HCT116 (cell line): ENCODE measurements at regions not wholly inside any gene's neighbourhood (a gene's known extent, or its start where the extent isn't known, plus 50 kb on each side); places are given as distances from the start of the nearest gene placed in this dataset.

Source experiments
- POLR2A ChIP-seq: IDR thresholded peaks from 2 replicates; pipeline ENCODE4 v1.7.0; 2011; ENCODE audit warnings: borderline replicate concordance; ENCODE audit not compliant: insufficient read depth, insufficient read length; ENCODE audit errors: extremely low read depth
- TF ChIP-seq, protein P1 (sequence below): IDR thresholded peaks from 2 replicates; pipeline ENCODE4 v1.6.1; 2012; ENCODE audit warnings: low read depth

DNA sequence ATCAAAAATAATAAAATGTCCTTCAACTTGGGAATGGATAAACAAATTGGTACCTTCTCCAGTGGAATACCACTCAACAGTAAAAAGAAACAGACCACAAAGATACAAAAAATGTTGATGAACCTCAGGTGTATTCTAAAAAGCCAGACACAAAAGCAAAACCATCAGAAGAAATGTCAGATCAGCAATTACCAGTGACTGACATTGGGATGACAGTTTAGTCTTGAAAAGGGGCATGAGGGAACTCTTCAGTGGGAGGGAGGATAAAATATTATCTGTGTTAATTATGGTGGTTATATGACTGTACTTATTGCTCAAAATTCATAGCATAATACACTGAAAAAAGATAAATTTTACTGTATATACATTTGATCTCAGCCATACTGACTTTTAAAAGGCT is 473.0 kb downstream of the TMX3 start:
- TF ChIP-seq POLR2A, result no peak
- TF ChIP-seq, protein P1, sequence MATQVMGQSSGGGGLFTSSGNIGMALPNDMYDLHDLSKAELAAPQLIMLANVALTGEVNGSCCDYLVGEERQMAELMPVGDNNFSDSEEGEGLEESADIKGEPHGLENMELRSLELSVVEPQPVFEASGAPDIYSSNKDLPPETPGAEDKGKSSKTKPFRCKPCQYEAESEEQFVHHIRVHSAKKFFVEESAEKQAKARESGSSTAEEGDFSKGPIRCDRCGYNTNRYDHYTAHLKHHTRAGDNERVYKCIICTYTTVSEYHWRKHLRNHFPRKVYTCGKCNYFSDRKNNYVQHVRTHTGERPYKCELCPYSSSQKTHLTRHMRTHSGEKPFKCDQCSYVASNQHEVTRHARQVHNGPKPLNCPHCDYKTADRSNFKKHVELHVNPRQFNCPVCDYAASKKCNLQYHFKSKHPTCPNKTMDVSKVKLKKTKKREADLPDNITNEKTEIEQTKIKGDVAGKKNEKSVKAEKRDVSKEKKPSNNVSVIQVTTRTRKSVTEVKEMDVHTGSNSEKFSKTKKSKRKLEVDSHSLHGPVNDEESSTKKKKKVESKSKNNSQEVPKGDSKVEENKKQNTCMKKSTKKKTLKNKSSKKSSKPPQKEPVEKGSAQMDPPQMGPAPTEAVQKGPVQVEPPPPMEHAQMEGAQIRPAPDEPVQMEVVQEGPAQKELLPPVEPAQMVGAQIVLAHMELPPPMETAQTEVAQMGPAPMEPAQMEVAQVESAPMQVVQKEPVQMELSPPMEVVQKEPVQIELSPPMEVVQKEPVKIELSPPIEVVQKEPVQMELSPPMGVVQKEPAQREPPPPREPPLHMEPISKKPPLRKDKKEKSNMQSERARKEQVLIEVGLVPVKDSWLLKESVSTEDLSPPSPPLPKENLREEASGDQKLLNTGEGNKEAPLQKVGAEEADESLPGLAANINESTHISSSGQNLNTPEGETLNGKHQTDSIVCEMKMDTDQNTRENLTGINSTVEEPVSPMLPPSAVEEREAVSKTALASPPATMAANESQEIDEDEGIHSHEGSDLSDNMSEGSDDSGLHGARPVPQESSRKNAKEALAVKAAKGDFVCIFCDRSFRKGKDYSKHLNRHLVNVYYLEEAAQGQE, result no peak
